Endothelial cell of umbilical vein (primary cell): ENCODE measurements at regions not wholly inside any gene's neighbourhood (a gene's known extent, or its start where the extent isn't known, plus 50 kb on each side); places are given as distances from the start of the nearest gene placed in this dataset.

Experiments
- BruUV-seq: library from RNA; stranded (reverse); fragments of 400-500 nt; replicated peaks from 2 replicates; lab custom pipeline; 2021; lab: Mats Ljungman, UMichigan
- CTCF ChIA-PET: fragments of 300-600, 350-600 bp; sonication (Branson Sonifier 250); formaldehyde crosslinking; loops from one replicate; lab custom pipeline; 2021; ENCODE audit warnings: antibody characterized with exemption, inconsistent platforms; lab: Charles Lee
- POLR2A ChIA-PET: fragments of 300-600, 350-600 bp; sonication (Branson Sonifier 250); formaldehyde crosslinking; loops from one replicate; lab custom pipeline; 2021; ENCODE audit warnings: antibody characterized with exemption, inconsistent platforms; lab: Charles Lee
- DNase-seq: peaks from one replicate; pipeline ENCODE4 v3.0.0-alpha.2; 2011; ENCODE audit warnings: low read depth, low spot score
- FAIRE-seq: peaks from 2 replicates; lab custom pipeline; 2011; peaks lifted over from hg19 to GRCh38; lab: Jason Lieb, UNC
- H2AFZ ChIP-seq: 2 replicates; pipeline ENCODE4 v1.6.0; 2012; ENCODE audit warnings: low read depth, low read length, control low read depth, inconsistent platforms
- H3K27ac ChIP-seq: 2 replicates; pipeline ENCODE4 v1.5.1; 2011; ENCODE audit warnings: low read depth, mild to moderate bottlenecking, control low read depth, low read length, moderate library complexity; ENCODE audit not compliant: insufficient read depth
- H3K27me3 ChIP-seq, 2 experiments: 2 replicates each; pipeline versions ENCODE4 v1.6.0 to v1.6.1; 2011; ENCODE audit warnings: low read length in 2 of 2, mixed read lengths in 1 of 2; ENCODE audit not compliant: control insufficient read depth in 2 of 2, insufficient read depth in 2 of 2
- H3K36me3 ChIP-seq, 2 experiments: 2 replicates in 1 of 2; 3 replicates in 1 of 2; pipeline ENCODE4 v1.5.1; 2011; ENCODE audit warnings: low read length in 2 of 2, mild to moderate bottlenecking in 1 of 2, moderate library complexity in 1 of 2; ENCODE audit not compliant: control insufficient read depth in 2 of 2, insufficient read depth in 2 of 2; ENCODE audit errors: extremely low read depth in 1 of 2
- H3K4me1 ChIP-seq: 3 replicates; pipeline ENCODE4 v1.5.1; 2011; ENCODE audit warnings: mild to moderate bottlenecking, low read length; ENCODE audit not compliant: control insufficient read depth, insufficient read depth; ENCODE audit errors: extremely low read depth
- H3K4me2 ChIP-seq: 2 replicates; pipeline ENCODE4 v1.6.1; 2011; ENCODE audit warnings: low read length, control low read depth, mixed read lengths; ENCODE audit not compliant: insufficient read depth
- H3K4me3 ChIP-seq, 3 experiments: fragments of 200-600 bp in 1 of 3; sonication (generic), shearing (Covaris generic) in 1 of 3; replicated peaks in 1 of 3; 2 replicates each; pipeline ENCODE4 v1.5.1; 2011 to 2016; ENCODE audit warnings: control low read depth in 3 of 3, low read length in 3 of 3, mild to moderate bottlenecking in 2 of 3, inconsistent platforms in 1 of 3, low read depth in 1 of 3, moderate library complexity in 1 of 3; ENCODE audit not compliant: insufficient read depth in 1 of 3
- H3K79me2 ChIP-seq: 2 replicates; pipeline ENCODE4 v1.6.0; 2012; ENCODE audit warnings: low read length, inconsistent platforms; ENCODE audit not compliant: control insufficient read depth, insufficient read depth
- H3K9ac ChIP-seq: replicated peaks from 2 replicates; pipeline ENCODE3; 2011; ENCODE audit warnings: low read length, control low read depth; ENCODE audit not compliant: insufficient read depth; ENCODE audit errors: extremely low read depth
- H3K9me1 ChIP-seq: replicated peaks from 3 replicates; pipeline ENCODE4 v1.6.0; 2011; ENCODE audit warnings: mild to moderate bottlenecking, low read length; ENCODE audit not compliant: control insufficient read depth, insufficient read depth; ENCODE audit errors: extremely low read depth
- H3K9me3 ChIP-seq: replicated peaks from 2 replicates; pipeline ENCODE4 v1.5.1; 2012; ENCODE audit warnings: low read length, inconsistent platforms; ENCODE audit not compliant: control insufficient read depth, insufficient read depth
- H4K20me1 ChIP-seq: replicated peaks from 2 replicates; pipeline ENCODE3; 2011; ENCODE audit warnings: mild to moderate bottlenecking, low read length; ENCODE audit not compliant: control insufficient read depth, insufficient read depth; ENCODE audit errors: extremely low read depth
- EZH2 ChIP-seq: IDR thresholded peaks from 2 replicates; pipeline ENCODE4 v1.6.1; 2012; ENCODE audit warnings: borderline replicate concordance, low read depth, mild to moderate bottlenecking, moderate library complexity, low read length, inconsistent platforms; ENCODE audit not compliant: severe bottlenecking
- FOS ChIP-seq: IDR thresholded peaks from 2 replicates; pipeline ENCODE4 v1.6.1; 2011; ENCODE audit warnings: mild to moderate bottlenecking, low read length, moderate library complexity, borderline replicate concordance; ENCODE audit not compliant: insufficient read depth
- GATA2 ChIP-seq: IDR thresholded peaks from 2 replicates; pipeline ENCODE4 v1.7.0; 2011; ENCODE audit warnings: low read depth, mild to moderate bottlenecking, moderate library complexity, mixed read lengths, low read length; ENCODE audit not compliant: insufficient read length, insufficient read depth
- JUN ChIP-seq: IDR thresholded peaks from 2 replicates; pipeline ENCODE4 v1.6.1; 2011; ENCODE audit warnings: borderline replicate concordance, low read depth; ENCODE audit not compliant: insufficient read length, insufficient read depth
- MYC ChIP-seq: IDR thresholded peaks from one replicate; pipeline ENCODE4 v1.6.1; 2011; ENCODE audit warnings: mild to moderate bottlenecking, low read depth, low read length
- POLR2A ChIP-seq: IDR thresholded peaks from 2 replicates; pipeline ENCODE4 v1.6.1; 2012; ENCODE audit warnings: low read depth, mild to moderate bottlenecking, control low read depth, low read length
- POLR2AphosphoS5 ChIP-seq: IDR thresholded peaks from 2 replicates; pipeline ENCODE4 v1.6.1; 2012; ENCODE audit warnings: low read depth, mild to moderate bottlenecking, control low read depth, low read length, moderate library complexity; ENCODE audit not compliant: insufficient read depth
- dilution Hi-C: fragments of 300-500 bp; cut with MboI; formaldehyde crosslinking; loops from one replicate; pipeline ENCODE4 v1.15.0; 2019; ENCODE audit warnings: low sequenced_read_pairs; ENCODE audit not compliant: extremely low pct_ligation_motif_present
- intact Hi-C: fragments of 100-400 bp; cut with micrococcal nuclease; formaldehyde crosslinking; loops from one replicate; pipeline ENCODE4 v1.10.0; 2022
- TF ChIP-seq, protein P1 (sequence below), 2 donors: IDR thresholded peaks; 1 replicate in 1 of 2; 2 replicates in 1 of 2; pipeline ENCODE4 v1.5.1; 2011; ENCODE audit warnings: low read length in 2 of 2, mild to moderate bottlenecking in 2 of 2, moderate library complexity in 2 of 2, control low read depth in 1 of 2, inconsistent platforms in 1 of 2, low read depth in 1 of 2; ENCODE audit not compliant: insufficient read depth in 1 of 2; ENCODE audit errors: extremely low read depth in 1 of 2
- TF ChIP-seq, protein P2 (sequence below): IDR thresholded peaks from 2 replicates; pipeline ENCODE4 v1.6.1; 2011; ENCODE audit not compliant: insufficient read depth, insufficient read length

DNA sequence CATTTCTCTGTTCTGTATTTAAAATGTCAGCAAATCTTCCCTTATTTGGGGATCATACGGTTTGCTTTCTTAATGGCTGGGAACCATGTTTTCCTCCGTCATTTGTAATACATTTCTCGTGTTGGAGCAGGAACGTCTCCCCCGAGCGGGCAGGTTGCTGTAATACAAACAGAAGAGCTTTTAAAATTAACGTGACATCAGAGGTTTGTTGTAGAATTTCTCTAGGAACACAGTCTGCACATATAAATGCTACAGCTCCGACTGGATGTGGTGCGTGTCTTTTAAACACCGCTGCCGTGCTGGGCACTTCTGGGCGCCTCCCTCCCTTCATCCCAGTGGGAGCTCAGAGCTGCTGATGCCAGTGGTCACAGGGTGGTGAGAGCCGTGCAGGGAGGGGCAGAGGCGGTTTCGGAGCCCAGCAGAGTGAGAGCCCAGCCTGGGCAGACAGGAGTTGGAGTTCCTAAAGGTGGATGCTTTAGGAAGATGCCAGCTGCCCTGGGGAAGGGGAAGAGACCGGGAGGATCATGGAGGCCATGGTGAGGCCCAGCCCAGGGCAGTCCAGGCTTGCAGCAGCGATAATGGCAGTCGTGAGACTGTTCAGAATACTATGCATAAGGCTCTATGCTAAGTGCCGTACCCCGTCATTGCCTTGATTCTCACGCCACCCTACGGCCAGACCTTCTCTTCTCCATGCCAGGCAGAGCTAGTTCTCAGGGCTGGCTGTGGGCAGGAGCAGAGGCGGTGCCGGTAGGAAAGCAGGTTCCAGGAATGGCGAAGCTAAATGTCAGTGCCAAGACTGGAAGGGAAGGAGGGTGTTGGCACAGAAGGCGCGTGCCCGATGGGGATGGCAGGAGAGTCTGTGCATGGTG, 96.2 kb downstream of the GLRX3 start:
- intact Hi-C loops, result no loop called here
- no peaks in the 10 kb centered on the region for H3K79me2 ChIP-seq
- no peak overlapping the region for H3K4me2 ChIP-seq
- FAIRE-seq (no peak), DNase-seq (no peak)
- no peak overlapping the region for H2AFZ ChIP-seq
- H3K27me3 ChIP-seq, result no peaks in the 10 kb centered on the region
- BruUV-seq, result no TSS peak
- dilution Hi-C loops, result no loop called here
- H3K4me1 ChIP-seq, result no peaks in the 10 kb centered on the region
- no peaks in the 10 kb centered on the region for H3K36me3 ChIP-seq
- no peak overlapping the region for H3K9ac ChIP-seq
- H3K9me1 ChIP-seq, result no peaks in the 10 kb centered on the region
- no peak overlapping the region for H3K27ac ChIP-seq
- H4K20me1 ChIP-seq, result no peaks in the 10 kb centered on the region
- no peak overlapping the region for H3K4me3 ChIP-seq
- ChIA-PET CTCF (no interaction called here), POLR2A (no interaction called here)
- TF ChIP-seq JUN, result no peak
- TF ChIP-seq POLR2AphosphoS5, result no peak
- H3K9me3 ChIP-seq, result no peaks in the 10 kb centered on the region

GRCh38 chr10:130233035-130233360, 96.8 kb downstream of the GLRX3 start:
- FAIRE-seq (no peak), DNase-seq (no peak)
- Histone ChIP-seq H3K4me3 (no peak overlapping the region), H3K9me1 (no peaks in the 10 kb centered on the region), H3K36me3 (no peaks in the 10 kb centered on the region), H3K4me1 (no peaks in the 10 kb centered on the region), H3K9me3 (no peaks in the 10 kb centered on the region), H2AFZ (no peak overlapping the region), H4K20me1 (no peaks in the 10 kb centered on the region), H3K27ac (no peak overlapping the region), H3K9ac (no peak overlapping the region), H3K4me2 (no peak overlapping the region), H3K27me3 (no peaks in the 10 kb centered on the region), H3K79me2 (no peaks in the 10 kb centered on the region)
- TF ChIP-seq, protein P1, sequence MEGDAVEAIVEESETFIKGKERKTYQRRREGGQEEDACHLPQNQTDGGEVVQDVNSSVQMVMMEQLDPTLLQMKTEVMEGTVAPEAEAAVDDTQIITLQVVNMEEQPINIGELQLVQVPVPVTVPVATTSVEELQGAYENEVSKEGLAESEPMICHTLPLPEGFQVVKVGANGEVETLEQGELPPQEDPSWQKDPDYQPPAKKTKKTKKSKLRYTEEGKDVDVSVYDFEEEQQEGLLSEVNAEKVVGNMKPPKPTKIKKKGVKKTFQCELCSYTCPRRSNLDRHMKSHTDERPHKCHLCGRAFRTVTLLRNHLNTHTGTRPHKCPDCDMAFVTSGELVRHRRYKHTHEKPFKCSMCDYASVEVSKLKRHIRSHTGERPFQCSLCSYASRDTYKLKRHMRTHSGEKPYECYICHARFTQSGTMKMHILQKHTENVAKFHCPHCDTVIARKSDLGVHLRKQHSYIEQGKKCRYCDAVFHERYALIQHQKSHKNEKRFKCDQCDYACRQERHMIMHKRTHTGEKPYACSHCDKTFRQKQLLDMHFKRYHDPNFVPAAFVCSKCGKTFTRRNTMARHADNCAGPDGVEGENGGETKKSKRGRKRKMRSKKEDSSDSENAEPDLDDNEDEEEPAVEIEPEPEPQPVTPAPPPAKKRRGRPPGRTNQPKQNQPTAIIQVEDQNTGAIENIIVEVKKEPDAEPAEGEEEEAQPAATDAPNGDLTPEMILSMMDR (IDR thresholded peaks at IDR 0.05; ENCODE audit: extremely low read depth in 1 of 2, insufficient read depth in 1 of 2, low read depth in 1 of 2, low read length in 2 of 2), result no peak
- TF ChIP-seq EZH2 (no peak), FOS (no peak), GATA2 (no peak), POLR2AphosphoS5 (no peak), POLR2A (no peak), MYC (no peak), JUN (no peak)
- TF ChIP-seq, protein P2, sequence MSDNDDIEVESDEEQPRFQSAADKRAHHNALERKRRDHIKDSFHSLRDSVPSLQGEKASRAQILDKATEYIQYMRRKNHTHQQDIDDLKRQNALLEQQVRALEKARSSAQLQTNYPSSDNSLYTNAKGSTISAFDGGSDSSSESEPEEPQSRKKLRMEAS, result no peak
- dilution Hi-C loops, result no loop called here
- ChIA-PET CTCF (no interaction called here), POLR2A (no interaction called here)
- BruUV-seq, result no TSS peak
- intact Hi-C loops, result no loop called here
